A549 (cell line): ENCODE measurements at regions not wholly inside any gene's neighbourhood (a gene's known extent, or its start where the extent isn't known, plus 50 kb on each side); places are given as distances from the start of the nearest gene placed in this dataset.

Source experiments
- ATAC-seq, 2 experiments: fragments of 200-7000 bp in 1 of 2; fragments of >200 bp in 1 of 2; cut with Nextera tagmentation in 1 of 2; cut with Tn5 transposase in 1 of 2; 3 replicates each; pipeline versions ENCODE4 v1.8.0 to v1.9.1; 2018 to 2020; ENCODE audit warnings: mild to moderate bottlenecking in 1 of 2, moderate library complexity in 1 of 2
- CTCF ChIA-PET: fragments of 300-600 bp; sonication (Branson Sonifier 250); formaldehyde crosslinking; extraction: SDS; loops from one replicate; lab custom pipeline; 2021; ENCODE audit warnings: antibody characterized with exemption, inconsistent platforms; lab: Yijun Ruan, JAX
- POLR2A ChIA-PET: fragments of 350-600 bp; formaldehyde crosslinking; extraction: SDS; loops from one replicate; lab custom pipeline; 2021; ENCODE audit warnings: antibody characterized with exemption, inconsistent platforms; lab: Yijun Ruan, JAX
- DNase-seq, 2 experiments: peaks; one replicate each; pipeline versions ENCODE4 v3.0.0 to v3.0.0-alpha.2; 2011 to 2016; ENCODE audit warnings: low read depth in 1 of 2, low spot score in 1 of 2
- FAIRE-seq: peaks from 2 replicates; lab custom pipeline; 2011; peaks lifted over from hg19 to GRCh38; lab: Jason Lieb, UNC
- H3K27ac ChIP-seq, 2 experiments: fragments of >200 bp; sonication (Bioruptor Twin); formaldehyde crosslinking; 3 replicates each; pipeline ENCODE4 v1.5.1; 2016 to 2017
- H3K4me1 ChIP-seq: fragments of >200 bp; sonication (Bioruptor Twin); formaldehyde crosslinking; 3 replicates; pipeline ENCODE4 v1.6.1; 2016
- H3K4me2 ChIP-seq: fragments of >200 bp; sonication (Bioruptor Twin); formaldehyde crosslinking; 3 replicates; pipeline ENCODE4 v1.6.1; 2016
- H3K4me3 ChIP-seq: fragments of >200 bp; sonication (Bioruptor Twin); formaldehyde crosslinking; 3 replicates; pipeline ENCODE4 v1.5.1; 2016
- H3K9me3 ChIP-seq: fragments of >200 bp; sonication (Bioruptor Twin); formaldehyde crosslinking; 3 replicates; pipeline ENCODE4 v1.6.1; 2016
- BHLHE40 ChIP-seq: IDR thresholded peaks from 2 replicates; pipeline ENCODE4 v1.6.1; 2012; ENCODE audit warnings: low read depth, low read length, inconsistent platforms
- CBX8 ChIP-seq: fragments of 200-600 bp; sonication (generic); IDR thresholded peaks from 2 replicates; pipeline ENCODE4 v1.6.1; 2016
- CEBPB ChIP-seq, 2 experiments: fragments of >200 bp in 1 of 2; sonication (Bioruptor Twin) in 1 of 2; formaldehyde crosslinking in 1 of 2; IDR thresholded peaks; 2 replicates each; pipeline ENCODE4 v1.6.1; 2012 to 2016
- CHD2 ChIP-seq: fragments of 150-350 bp; IDR thresholded peaks from 2 replicates; pipeline ENCODE4 v1.6.1; 2014; ENCODE audit warnings: low read length; ENCODE audit not compliant: partially characterized antibody
- CHD4 ChIP-seq: fragments of 200-600 bp; sonication (generic); IDR thresholded peaks from 2 replicates; pipeline ENCODE4 v1.6.1; 2016; ENCODE audit warnings: antibody characterized with exemption, mild to moderate bottlenecking, borderline replicate concordance
- FOSB ChIP-seq: fragments of 250-450 bp; sonication (Bioruptor Pico); IDR thresholded peaks from 2 replicates; pipeline ENCODE4 v1.5.0; 2020; ENCODE audit warnings: mild to moderate bottlenecking, moderate library complexity
- HEYL ChIP-seq: fragments of 250-450 bp; sonication (Bioruptor Pico); IDR thresholded peaks from 2 replicates; pipeline ENCODE4 v1.8.0; 2021; ENCODE audit warnings: mild to moderate bottlenecking, moderate library complexity
- HOXA7 ChIP-seq: fragments of 250-450 bp; sonication (Bioruptor Pico); IDR thresholded peaks from 2 replicates; pipeline ENCODE4 v1.5.0; 2020; ENCODE audit warnings: mild to moderate bottlenecking, moderate library complexity
- HOXB13 ChIP-seq: fragments of 250-450 bp; sonication (Bioruptor Pico); IDR thresholded peaks from 2 replicates; pipeline ENCODE4 v1.5.0; 2020; ENCODE audit warnings: low read depth, mild to moderate bottlenecking, moderate library complexity
- KDM5A ChIP-seq: fragments of 200-600 bp; sonication (generic); IDR thresholded peaks from 2 replicates; pipeline ENCODE4 v1.6.1; 2016; ENCODE audit warnings: antibody characterized with exemption, mild to moderate bottlenecking
- NFE2L2 ChIP-seq: fragments of 150-350 bp; conservative IDR thresholded peaks from 2 replicates; pipeline ENCODE4 v1.6.1; 2014; ENCODE audit warnings: low read length
- NR3C1 ChIP-seq: fragments of >200 bp; sonication (Bioruptor Twin); formaldehyde crosslinking; IDR thresholded peaks from 3 replicates; pipeline ENCODE4 v1.6.1; 2017
- POLR2AphosphoS2 ChIP-seq: conservative IDR thresholded peaks from 2 replicates; pipeline ENCODE4 v1.6.1; 2012; ENCODE audit warnings: low read length, improper control_type of control experiment, inconsistent platforms
- RAD21 ChIP-seq, 2 experiments: fragments of >200 bp in 1 of 2; sonication (Bioruptor Twin) in 1 of 2; formaldehyde crosslinking in 1 of 2; IDR thresholded peaks in 1 of 2; conservative IDR thresholded peaks in 1 of 2; 2 replicates in 1 of 2; 3 replicates in 1 of 2; pipeline ENCODE4 v1.6.1; 2012 to 2018; ENCODE audit warnings: inconsistent platforms in 1 of 2
- RARB ChIP-seq: fragments of 250-450 bp; sonication (Bioruptor Pico); IDR thresholded peaks from 2 replicates; pipeline ENCODE4 v1.8.0; 2021; ENCODE audit warnings: mild to moderate bottlenecking, moderate library complexity
- RFX5 ChIP-seq: fragments of 450-650 bp; IDR thresholded peaks from 2 replicates; pipeline ENCODE4 v1.7.1; 2014; ENCODE audit warnings: antibody characterized with exemption, mild to moderate bottlenecking, moderate library complexity
- SREBF2 ChIP-seq: fragments of 450-650 bp; IDR thresholded peaks from 2 replicates; pipeline ENCODE4 v1.6.1; 2014; ENCODE audit warnings: mild to moderate bottlenecking, moderate library complexity
- ZFP36 ChIP-seq: fragments of 450-650 bp; IDR thresholded peaks from 2 replicates; pipeline ENCODE4 v1.6.1; 2014; ENCODE audit warnings: borderline replicate concordance; ENCODE audit not compliant: partially characterized antibody
- whole genome bisulfite sequencing: methylation state at CpG from one replicate; pipeline ENCODE4 v1.1.6; 2017; ENCODE audit errors: missing lambda C conversion rate; 5-methylcytosine and 5-hydroxymethylcytosine counted together
- TF ChIP-seq, protein P1 (sequence below): IDR thresholded peaks from 2 replicates; pipeline ENCODE4 v1.6.1; 2012
- TF ChIP-seq, protein P2 (sequence below): fragments of >200 bp; sonication (Bioruptor Twin); formaldehyde crosslinking; IDR thresholded peaks from 3 replicates; pipeline ENCODE4 v1.5.1; 2016
- TF ChIP-seq, protein P3 (sequence below): fragments of 150-350 bp; IDR thresholded peaks from 2 replicates; pipeline ENCODE4 v1.6.1; 2014; ENCODE audit warnings: low read depth, mild to moderate bottlenecking, low read length
- TF ChIP-seq, protein P4 (sequence below): fragments of 250-450 bp; sonication (Bioruptor Pico); IDR thresholded peaks from 2 replicates; pipeline ENCODE4 v1.5.0; 2021; ENCODE audit warnings: mild to moderate bottlenecking, moderate library complexity, borderline replicate concordance

DNA sequence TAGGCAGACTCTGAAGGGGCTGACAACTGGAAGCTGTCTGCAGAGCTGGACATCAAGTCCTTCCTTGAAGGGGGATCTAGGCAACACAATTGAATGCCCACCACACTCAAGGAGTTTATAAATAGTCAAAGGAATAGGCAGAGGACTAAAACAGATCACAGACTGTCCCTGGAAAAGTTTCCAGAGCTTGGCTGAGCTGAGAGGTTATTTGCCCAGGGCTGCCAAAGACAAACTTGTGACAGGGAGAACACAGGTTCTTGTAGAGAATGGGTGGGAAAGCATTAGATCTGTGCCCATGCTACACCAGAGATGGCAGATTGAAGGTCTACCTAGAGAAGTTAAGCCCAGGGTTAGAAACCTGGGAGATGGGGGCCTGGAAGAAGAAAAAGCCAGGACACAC, 344.6 kb downstream of the MID1IP1 start (continued):
- TF ChIP-seq POLR2AphosphoS2 (no peak), ZFP36 (no peak), CHD2 (no peak), CEBPB (IDR thresholded peaks at IDR 0.05) (no peak), CHD4 (no peak)
- TF ChIP-seq, protein P1, sequence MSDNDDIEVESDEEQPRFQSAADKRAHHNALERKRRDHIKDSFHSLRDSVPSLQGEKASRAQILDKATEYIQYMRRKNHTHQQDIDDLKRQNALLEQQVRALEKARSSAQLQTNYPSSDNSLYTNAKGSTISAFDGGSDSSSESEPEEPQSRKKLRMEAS = no peak

DNA sequence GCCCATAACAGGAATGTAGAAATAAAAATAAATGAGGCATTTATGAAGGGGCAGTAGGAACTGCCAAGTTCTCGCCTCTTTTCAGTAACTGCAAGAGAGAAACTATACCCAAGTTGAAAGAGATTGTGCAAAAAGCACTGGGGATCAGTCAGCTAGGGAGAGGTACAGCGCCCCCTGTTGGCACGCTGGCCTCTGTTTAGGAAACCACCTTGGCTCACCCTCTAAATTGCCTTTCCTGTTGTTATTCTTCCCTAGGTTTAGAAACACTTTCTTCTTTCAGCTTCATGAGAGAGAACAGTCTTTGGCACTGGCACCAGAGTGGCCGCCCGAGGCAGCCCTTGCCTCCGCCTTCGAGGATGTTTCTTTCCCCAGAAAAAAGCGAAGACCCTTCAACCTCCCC, 348.5 kb downstream of the MID1IP1 start:
- FAIRE-seq (no peak), ATAC-seq (peak in 1 of 2 experiments; percentile 57; a peak in 2 of 6 replicates), DNase-seq (peak in 1 of 2 experiments; percentile 17)
- Histone ChIP-seq H3K4me3 (no peak overlapping the region), H3K27ac (no peak overlapping the region), H3K4me2 (no peak overlapping the region), H3K9me3 (no peaks in the 10 kb centered on the region), H3K4me1 (no peaks in the 10 kb centered on the region)
- 6% methylated on average over 8 of the region's 8 CpGs for WGBS
- POLR2A ChIA-PET = interaction anchor here (1.3 kb wide), 1 partner anchor 346 kb away, joined by 4 read pairs; no protein-coding TSS in a partner anchor
- CTCF ChIA-PET = interaction anchor here (1.3 kb wide), 1 partner anchor 16 kb away, joined by 4 read pairs; no protein-coding TSS in a partner anchor
- TF ChIP-seq RARB (CRISPR knock-in tag) (no peak), FOSB (CRISPR knock-in tag) (no peak), RAD21 (conservative IDR thresholded peaks at IDR 0.05 in 1 of 2, IDR thresholded peaks at IDR 0.05 in 1 of 2) (peak in 1 of 2 experiments; percentile 38; a peak in 2 of 5 replicates)
- TF ChIP-seq, protein P2, sequence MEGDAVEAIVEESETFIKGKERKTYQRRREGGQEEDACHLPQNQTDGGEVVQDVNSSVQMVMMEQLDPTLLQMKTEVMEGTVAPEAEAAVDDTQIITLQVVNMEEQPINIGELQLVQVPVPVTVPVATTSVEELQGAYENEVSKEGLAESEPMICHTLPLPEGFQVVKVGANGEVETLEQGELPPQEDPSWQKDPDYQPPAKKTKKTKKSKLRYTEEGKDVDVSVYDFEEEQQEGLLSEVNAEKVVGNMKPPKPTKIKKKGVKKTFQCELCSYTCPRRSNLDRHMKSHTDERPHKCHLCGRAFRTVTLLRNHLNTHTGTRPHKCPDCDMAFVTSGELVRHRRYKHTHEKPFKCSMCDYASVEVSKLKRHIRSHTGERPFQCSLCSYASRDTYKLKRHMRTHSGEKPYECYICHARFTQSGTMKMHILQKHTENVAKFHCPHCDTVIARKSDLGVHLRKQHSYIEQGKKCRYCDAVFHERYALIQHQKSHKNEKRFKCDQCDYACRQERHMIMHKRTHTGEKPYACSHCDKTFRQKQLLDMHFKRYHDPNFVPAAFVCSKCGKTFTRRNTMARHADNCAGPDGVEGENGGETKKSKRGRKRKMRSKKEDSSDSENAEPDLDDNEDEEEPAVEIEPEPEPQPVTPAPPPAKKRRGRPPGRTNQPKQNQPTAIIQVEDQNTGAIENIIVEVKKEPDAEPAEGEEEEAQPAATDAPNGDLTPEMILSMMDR = peak; percentile 31; the same call in 2 of the 3 replicates
- TF ChIP-seq, protein P3, sequence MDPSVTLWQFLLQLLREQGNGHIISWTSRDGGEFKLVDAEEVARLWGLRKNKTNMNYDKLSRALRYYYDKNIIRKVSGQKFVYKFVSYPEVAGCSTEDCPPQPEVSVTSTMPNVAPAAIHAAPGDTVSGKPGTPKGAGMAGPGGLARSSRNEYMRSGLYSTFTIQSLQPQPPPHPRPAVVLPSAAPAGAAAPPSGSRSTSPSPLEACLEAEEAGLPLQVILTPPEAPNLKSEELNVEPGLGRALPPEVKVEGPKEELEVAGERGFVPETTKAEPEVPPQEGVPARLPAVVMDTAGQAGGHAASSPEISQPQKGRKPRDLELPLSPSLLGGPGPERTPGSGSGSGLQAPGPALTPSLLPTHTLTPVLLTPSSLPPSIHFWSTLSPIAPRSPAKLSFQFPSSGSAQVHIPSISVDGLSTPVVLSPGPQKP = no peak

DNA sequence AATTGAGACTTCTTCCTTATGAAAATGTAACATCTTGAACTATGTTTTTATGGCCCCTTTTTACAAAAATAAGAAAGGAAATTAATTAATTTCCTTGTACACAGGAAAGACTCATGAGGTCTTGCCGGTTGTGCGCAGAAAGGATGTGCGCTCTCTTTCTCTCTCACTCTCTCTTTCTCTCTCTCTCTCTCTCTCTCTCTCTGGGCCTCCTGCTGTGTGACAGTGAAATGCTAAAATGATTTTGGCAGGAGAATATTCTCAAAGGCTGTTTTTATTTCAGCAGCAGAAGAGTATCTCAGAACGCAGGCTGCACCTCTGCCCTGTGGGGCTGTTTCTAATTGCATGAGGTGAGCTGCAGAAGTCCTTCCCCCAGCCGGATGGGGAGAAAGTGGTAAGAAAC, 349.0 kb downstream of the MID1IP1 start:
- FAIRE-seq = no peak
- no peak for DNase-seq
- H3K4me2 ChIP-seq = no peak overlapping the region
- TF ChIP-seq POLR2AphosphoS2 (no peak), NR3C1 (no peak), SREBF2 (no peak), BHLHE40 (no peak), CEBPB (IDR thresholded peaks at IDR 0.05) (no peak), HEYL (CRISPR knock-in tag) (no peak), NFE2L2 (no peak), KDM5A (no peak), CBX8 (no peak), RFX5 (no peak), HOXA7 (no peak), HOXB13 (CRISPR knock-in tag) (no peak)
- TF ChIP-seq, protein P1 = no peak
- TF ChIP-seq, protein P4, sequence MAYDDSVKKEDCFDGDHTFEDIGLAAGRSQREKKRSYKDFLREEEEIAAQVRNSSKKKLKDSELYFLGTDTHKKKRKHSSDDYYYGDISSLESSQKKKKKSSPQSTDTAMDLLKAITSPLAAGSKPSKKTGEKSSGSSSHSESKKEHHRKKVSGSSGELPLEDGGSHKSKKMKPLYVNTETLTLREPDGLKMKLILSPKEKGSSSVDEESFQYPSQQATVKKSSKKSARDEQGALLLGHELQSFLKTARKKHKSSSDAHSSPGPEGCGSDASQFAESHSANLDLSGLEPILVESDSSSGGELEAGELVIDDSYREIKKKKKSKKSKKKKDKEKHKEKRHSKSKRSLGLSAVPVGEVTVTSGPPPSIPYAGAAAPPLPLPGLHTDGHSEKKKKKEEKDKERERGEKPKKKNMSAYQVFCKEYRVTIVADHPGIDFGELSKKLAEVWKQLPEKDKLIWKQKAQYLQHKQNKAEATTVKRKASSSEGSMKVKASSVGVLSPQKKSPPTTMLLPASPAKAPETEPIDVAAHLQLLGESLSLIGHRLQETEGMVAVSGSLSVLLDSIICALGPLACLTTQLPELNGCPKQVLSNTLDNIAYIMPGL = no peak
- ChIA-PET POLR2A (interaction anchor here (1.3 kb wide), 1 partner anchor 346 kb away, joined by 4 read pairs; no protein-coding TSS in a partner anchor), CTCF (interaction anchor here (1.0 to 1.1 kb wide), 2 partner anchors 382 to 398 kb away, joined by 3 to 4 read pairs; no protein-coding TSS in a partner anchor)
- no peaks in the 10 kb centered on the region for H3K9me3 ChIP-seq
- no peaks in the 10 kb centered on the region for H3K4me1 ChIP-seq
- ATAC-seq = no peak
- no peak overlapping the region for H3K4me3 ChIP-seq
- no peak overlapping the region for H3K27ac ChIP-seq
- WGBS = 75% methylated on average over 5 of the region's 5 CpGs
